GM12878 (cell line): ENCODE measurements at regions not wholly inside any gene's neighbourhood (a gene's known extent, or its start where the extent isn't known, plus 50 kb on each side); places are given as distances from the start of the nearest gene placed in this dataset.

Experiments
- ATAC-seq: fragments of 200-7000 bp; cut with Tn5 transposase; 3 replicates; pipeline ENCODE4 v1.9.1; 2020; ENCODE audit warnings: mild to moderate bottlenecking, moderate library complexity
- BruUV-seq: library from RNA; stranded (reverse); fragments of 400-500 nt; replicated peaks from 2 replicates; lab custom pipeline; 2021; lab: Mats Ljungman, UMichigan
- CTCF ChIA-PET: fragments of 300-600 bp; sonication (Branson Sonifier 250); formaldehyde crosslinking; extraction: SDS; loops from one replicate; lab custom pipeline; 2021; ENCODE audit warnings: inconsistent platforms; lab: Yijun Ruan, JAX
- POLR2A ChIA-PET: fragments of 350-600 bp; formaldehyde crosslinking; extraction: SDS; loops from one replicate; lab custom pipeline; 2021; ENCODE audit warnings: inconsistent platforms; lab: Charles Lee
- RAD21 ChIA-PET: fragments of 300-600 bp; sonication (Branson Sonifier 250); formaldehyde crosslinking; loops from one replicate; lab custom pipeline; 2023; ENCODE audit warnings: antibody characterized with exemption; ENCODE audit not compliant: unreplicated experiment; lab: Charles Lee
- SMC1A ChIA-PET: fragments of 300-600 bp; sonication (Branson Sonifier 250); formaldehyde crosslinking; loops from one replicate; lab custom pipeline; 2023; ENCODE audit not compliant: unreplicated experiment, uncharacterized antibody; lab: Charles Lee
- DNase-seq: peaks from one replicate; pipeline ENCODE4 v3.0.0-alpha.2; 2011; ENCODE audit warnings: low read depth, low spot score
- FAIRE-seq: peaks from 3 replicates; lab custom pipeline; 2011; peaks lifted over from hg19 to GRCh38; lab: Jason Lieb, UNC
- H2AFZ ChIP-seq: 2 replicates; pipeline ENCODE4 v1.6.0; 2011; ENCODE audit warnings: low read depth, low read length, control low read depth; ENCODE audit not compliant: control insufficient read depth
- H3K27ac ChIP-seq: 2 replicates; pipeline ENCODE4 v1.5.1; 2011; ENCODE audit warnings: control low read depth; ENCODE audit not compliant: control insufficient read depth, insufficient read depth
- H3K27me3 ChIP-seq, 2 experiments: replicated peaks in 1 of 2; 2 replicates each; pipeline versions ENCODE4 v1.6.0 to v1.6.1; 2011; ENCODE audit warnings: low read length in 1 of 2; ENCODE audit not compliant: control insufficient read depth in 2 of 2, insufficient read depth in 2 of 2
- H3K36me3 ChIP-seq, 2 experiments: 2 replicates each; pipeline ENCODE4 v1.5.1; 2011; ENCODE audit warnings: low read length in 1 of 2; ENCODE audit not compliant: control insufficient read depth in 2 of 2, insufficient read depth in 2 of 2
- H3K4me1 ChIP-seq: 2 replicates; pipeline ENCODE4 v1.6.1; 2011; ENCODE audit warnings: mild to moderate bottlenecking, low read length, moderate library complexity, mixed read lengths; ENCODE audit not compliant: control insufficient read depth, insufficient read depth
- H3K4me2 ChIP-seq: 2 replicates; pipeline ENCODE4 v1.6.0; 2011; ENCODE audit warnings: control low read depth; ENCODE audit not compliant: control insufficient read depth, insufficient read depth
- H3K4me3 ChIP-seq: fragments of 200-600 bp; sonication (generic); 2 replicates; pipeline ENCODE4 v1.5.1; 2016
- H3K79me2 ChIP-seq: 2 replicates; pipeline ENCODE4 v1.6.0; 2011; ENCODE audit warnings: low read length; ENCODE audit not compliant: control insufficient read depth, insufficient read depth
- H3K9ac ChIP-seq: 2 replicates; pipeline ENCODE4 v1.8.0; 2011; ENCODE audit warnings: low read length, control low read depth, mixed read lengths; ENCODE audit not compliant: control insufficient read depth, insufficient read depth
- H3K9me3 ChIP-seq: replicated peaks from 3 replicates; pipeline ENCODE4 v1.5.1; 2011; ENCODE audit warnings: mild to moderate bottlenecking, low read length; ENCODE audit not compliant: control insufficient read depth, insufficient read depth
- H4K20me1 ChIP-seq: 2 replicates; pipeline ENCODE4 v1.6.0; 2011; ENCODE audit not compliant: control insufficient read depth, insufficient read depth
- ASH2L ChIP-seq: fragments of 300-600, 200-600 bp; sonication (generic); IDR thresholded peaks from 2 replicates; pipeline ENCODE4 v1.6.1; 2017; ENCODE audit warnings: low read depth, mild to moderate bottlenecking, borderline replicate concordance
- FOXM1 ChIP-seq: IDR thresholded peaks from 2 replicates; pipeline ENCODE4 v1.6.1; 2012; ENCODE audit warnings: low read depth, mild to moderate bottlenecking, inconsistent platforms, low read length, moderate library complexity
- GABPA ChIP-seq: IDR thresholded peaks from 2 replicates; pipeline ENCODE4 v1.6.1; 2014; ENCODE audit warnings: antibody characterized with exemption, low read depth, mild to moderate bottlenecking, inconsistent platforms
- HDGF ChIP-seq: fragments of 450-650 bp; IDR thresholded peaks from 2 replicates; pipeline ENCODE4 v1.6.1; 2016; ENCODE audit warnings: antibody characterized with exemption
- MEF2A ChIP-seq: IDR thresholded peaks from 2 replicates; pipeline ENCODE4 v1.6.1; 2011; ENCODE audit warnings: low read depth, mild to moderate bottlenecking, low read length, moderate library complexity; ENCODE audit not compliant: insufficient read depth
- PAX5 ChIP-seq: IDR thresholded peaks from 2 replicates; pipeline ENCODE4 v1.6.1; 2011; ENCODE audit warnings: low read depth, low read length, borderline replicate concordance
- POU2F2 ChIP-seq: IDR thresholded peaks from 3 replicates; pipeline ENCODE4 v1.6.1; 2011; ENCODE audit warnings: low read depth, mild to moderate bottlenecking, low read length, borderline replicate concordance
- RAD51 ChIP-seq: fragments of 450-650 bp; IDR thresholded peaks from 2 replicates; pipeline ENCODE4 v1.6.1; 2016; ENCODE audit warnings: moderate library complexity, mild to moderate bottlenecking, inconsistent platforms
- RELA ChIP-seq: fragments of 450-650 bp; IDR thresholded peaks from 2 replicates; pipeline ENCODE4 v1.8.0; 2014; ENCODE audit warnings: borderline replicate concordance; ENCODE audit not compliant: partially characterized antibody
- RUNX3 ChIP-seq: IDR thresholded peaks from 2 replicates; pipeline ENCODE4 v1.6.1; 2012; ENCODE audit warnings: low read length, inconsistent platforms
- SIN3A ChIP-seq: IDR thresholded peaks from 2 replicates; pipeline ENCODE4 v1.6.1; 2012; ENCODE audit warnings: low read depth, low read length, improper control_type of control experiment
- SMARCA5 ChIP-seq: fragments of 450-650 bp; IDR thresholded peaks from 2 replicates; pipeline ENCODE4 v1.6.1; 2017; ENCODE audit warnings: mild to moderate bottlenecking
- ZZZ3 ChIP-seq: IDR thresholded peaks from 2 replicates; pipeline ENCODE4 v1.6.1; 2011; ENCODE audit warnings: low read depth; ENCODE audit not compliant: control insufficient read depth, insufficient read length
- WGBS: methylation state at CpG from one replicate; pipeline ENCODE4 v1.1.6; 2016; ENCODE audit warnings: low lambda C conversion rate; ENCODE audit not compliant: insufficient replicate concordance, insufficient coverage; ENCODE audit errors: missing lambda C conversion rate; 5-methylcytosine and 5-hydroxymethylcytosine counted together
- in situ Hi-C: fragments of 300-500 bp; cut with MboI; formaldehyde crosslinking; loops from 9 replicates; pipeline ENCODE4 v1.14.3; 2018; ENCODE audit warnings: mixed read lengths
- intact Hi-C: fragments of 100-400 bp; cut with micrococcal nuclease; formaldehyde crosslinking; loops from one replicate; pipeline ENCODE4 v1.14.2; 2022; ENCODE audit not compliant: unreplicated experiment
- TF ChIP-seq, protein P1 (sequence below), 3 experiments: IDR thresholded peaks in 2 of 3; conservative IDR thresholded peaks in 1 of 3; 2 replicates each; pipeline ENCODE4 v1.5.1; 2011; ENCODE audit warnings: low read depth in 3 of 3, low read length in 3 of 3, mild to moderate bottlenecking in 3 of 3, control low read depth in 2 of 3, moderate library complexity in 2 of 3, inconsistent platforms in 1 of 3, mixed read lengths in 1 of 3; ENCODE audit not compliant: control insufficient read depth in 2 of 3, insufficient read depth in 1 of 3; ENCODE audit errors: extremely low read depth in 1 of 3
- TF ChIP-seq, protein P2 (sequence below): fragments of 450-650 bp; IDR thresholded peaks from 2 replicates; pipeline ENCODE4 v1.6.1; 2016; ENCODE audit warnings: mild to moderate bottlenecking, moderate library complexity, borderline replicate concordance

DNA sequence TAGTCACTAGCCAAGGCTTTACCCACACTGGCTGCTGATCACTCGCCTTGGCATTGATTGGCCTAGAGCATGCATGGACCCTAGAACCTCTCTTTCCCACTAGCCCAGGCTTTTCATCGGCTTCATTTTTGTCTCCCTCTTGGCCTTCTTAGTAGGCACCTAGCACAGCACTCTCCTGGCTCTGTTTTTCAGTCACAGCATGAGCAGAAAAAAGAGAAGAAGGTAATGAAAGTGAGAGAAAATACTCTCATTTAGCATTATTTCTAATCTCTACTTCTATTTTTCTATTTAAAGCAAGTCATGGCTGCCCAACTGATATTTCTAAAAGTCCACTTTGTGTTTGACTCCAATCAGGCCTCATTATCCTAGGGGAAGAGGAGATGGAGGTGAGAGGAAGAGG, 267.2 kb downstream of the FBXO8 start:
- Histone ChIP-seq H3K27me3 (no peaks in the 10 kb centered on the region), H3K36me3 (no peaks in the 10 kb centered on the region), H3K79me2 (no peaks in the 10 kb centered on the region), H4K20me1 (no peaks in the 10 kb centered on the region), H3K4me2 (no peak overlapping the region), H3K27ac (no peak overlapping the region), H3K4me3 (no peak overlapping the region), H2AFZ (no peak overlapping the region), H3K9ac (no peak overlapping the region), H3K9me3 (no peaks in the 10 kb centered on the region), H3K4me1 (no peaks in the 10 kb centered on the region)
- RAD21 ChIA-PET, result no interaction called here
- TF ChIP-seq, protein P1, sequence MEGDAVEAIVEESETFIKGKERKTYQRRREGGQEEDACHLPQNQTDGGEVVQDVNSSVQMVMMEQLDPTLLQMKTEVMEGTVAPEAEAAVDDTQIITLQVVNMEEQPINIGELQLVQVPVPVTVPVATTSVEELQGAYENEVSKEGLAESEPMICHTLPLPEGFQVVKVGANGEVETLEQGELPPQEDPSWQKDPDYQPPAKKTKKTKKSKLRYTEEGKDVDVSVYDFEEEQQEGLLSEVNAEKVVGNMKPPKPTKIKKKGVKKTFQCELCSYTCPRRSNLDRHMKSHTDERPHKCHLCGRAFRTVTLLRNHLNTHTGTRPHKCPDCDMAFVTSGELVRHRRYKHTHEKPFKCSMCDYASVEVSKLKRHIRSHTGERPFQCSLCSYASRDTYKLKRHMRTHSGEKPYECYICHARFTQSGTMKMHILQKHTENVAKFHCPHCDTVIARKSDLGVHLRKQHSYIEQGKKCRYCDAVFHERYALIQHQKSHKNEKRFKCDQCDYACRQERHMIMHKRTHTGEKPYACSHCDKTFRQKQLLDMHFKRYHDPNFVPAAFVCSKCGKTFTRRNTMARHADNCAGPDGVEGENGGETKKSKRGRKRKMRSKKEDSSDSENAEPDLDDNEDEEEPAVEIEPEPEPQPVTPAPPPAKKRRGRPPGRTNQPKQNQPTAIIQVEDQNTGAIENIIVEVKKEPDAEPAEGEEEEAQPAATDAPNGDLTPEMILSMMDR (IDR thresholded peaks at IDR 0.05 in 2 of 3, conservative IDR thresholded peaks at IDR 0.05 in 1 of 3; ENCODE audit: control insufficient read depth in 2 of 3, extremely low read depth in 1 of 3, insufficient read depth in 1 of 3, low read depth in 3 of 3, low read length in 3 of 3), result no peak
- TF ChIP-seq SMARCA5 (no peak), ZZZ3 (no peak), RAD51 (no peak), FOXM1 (no peak)
- DNase-seq (no peak), ATAC-seq (no peak), FAIRE-seq (no peak)
- POLR2A ChIA-PET, result no interaction called here
- in situ Hi-C loops (no loop called here), intact Hi-C loops (no loop called here)
- WGBS, result 44% methylated on average over 2 of the region's 2 CpGs
- BruUV-seq, result no TSS peak
- SMC1A ChIA-PET, result no interaction called here
- CTCF ChIA-PET, result no interaction called here

DNA sequence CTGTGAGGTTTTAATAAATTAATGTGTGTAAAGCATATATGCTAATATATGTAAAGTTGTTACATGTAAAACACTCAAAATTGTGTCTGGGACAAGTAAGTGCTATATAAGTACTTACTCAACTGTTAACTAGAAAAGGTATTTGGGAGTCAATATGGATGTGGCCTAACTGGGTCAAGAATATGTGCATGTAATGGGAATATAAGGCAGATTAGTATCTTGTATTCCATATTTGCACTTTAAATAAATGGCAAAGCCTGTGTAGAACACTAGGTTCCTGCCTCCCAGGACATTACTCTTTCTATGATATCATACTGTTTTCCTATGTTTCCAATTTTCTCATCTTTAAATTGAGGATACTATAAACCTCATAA, 270.6 kb downstream of the FBXO8 start:
- Histone ChIP-seq H3K27ac (no peak overlapping the region), H3K27me3 (no peaks in the 10 kb centered on the region), H3K36me3 (no peaks in the 10 kb centered on the region), H4K20me1 (no peaks in the 10 kb centered on the region), H3K9ac (no peak overlapping the region), H3K4me1 (no peaks in the 10 kb centered on the region), H3K4me2 (no peak overlapping the region), H3K9me3 (no peaks in the 10 kb centered on the region), H3K79me2 (no peaks in the 10 kb centered on the region), H3K4me3 (no peak overlapping the region), H2AFZ (no peak overlapping the region)
- ChIA-PET POLR2A (no interaction called here), SMC1A (no interaction called here), RAD21 (no interaction called here), CTCF (no interaction called here)
- in situ Hi-C loops, result no loop called here
- FAIRE-seq (no peak), DNase-seq (no peak), ATAC-seq (no peak)
- BruUV-seq, result no TSS peak
- intact Hi-C loops, result no loop called here
- TF ChIP-seq ASH2L, result no peak
- no peak for TF ChIP-seq RELA
- TF ChIP-seq POU2F2, result no peak
- TF ChIP-seq GABPA, result no peak
- TF ChIP-seq, protein P2, sequence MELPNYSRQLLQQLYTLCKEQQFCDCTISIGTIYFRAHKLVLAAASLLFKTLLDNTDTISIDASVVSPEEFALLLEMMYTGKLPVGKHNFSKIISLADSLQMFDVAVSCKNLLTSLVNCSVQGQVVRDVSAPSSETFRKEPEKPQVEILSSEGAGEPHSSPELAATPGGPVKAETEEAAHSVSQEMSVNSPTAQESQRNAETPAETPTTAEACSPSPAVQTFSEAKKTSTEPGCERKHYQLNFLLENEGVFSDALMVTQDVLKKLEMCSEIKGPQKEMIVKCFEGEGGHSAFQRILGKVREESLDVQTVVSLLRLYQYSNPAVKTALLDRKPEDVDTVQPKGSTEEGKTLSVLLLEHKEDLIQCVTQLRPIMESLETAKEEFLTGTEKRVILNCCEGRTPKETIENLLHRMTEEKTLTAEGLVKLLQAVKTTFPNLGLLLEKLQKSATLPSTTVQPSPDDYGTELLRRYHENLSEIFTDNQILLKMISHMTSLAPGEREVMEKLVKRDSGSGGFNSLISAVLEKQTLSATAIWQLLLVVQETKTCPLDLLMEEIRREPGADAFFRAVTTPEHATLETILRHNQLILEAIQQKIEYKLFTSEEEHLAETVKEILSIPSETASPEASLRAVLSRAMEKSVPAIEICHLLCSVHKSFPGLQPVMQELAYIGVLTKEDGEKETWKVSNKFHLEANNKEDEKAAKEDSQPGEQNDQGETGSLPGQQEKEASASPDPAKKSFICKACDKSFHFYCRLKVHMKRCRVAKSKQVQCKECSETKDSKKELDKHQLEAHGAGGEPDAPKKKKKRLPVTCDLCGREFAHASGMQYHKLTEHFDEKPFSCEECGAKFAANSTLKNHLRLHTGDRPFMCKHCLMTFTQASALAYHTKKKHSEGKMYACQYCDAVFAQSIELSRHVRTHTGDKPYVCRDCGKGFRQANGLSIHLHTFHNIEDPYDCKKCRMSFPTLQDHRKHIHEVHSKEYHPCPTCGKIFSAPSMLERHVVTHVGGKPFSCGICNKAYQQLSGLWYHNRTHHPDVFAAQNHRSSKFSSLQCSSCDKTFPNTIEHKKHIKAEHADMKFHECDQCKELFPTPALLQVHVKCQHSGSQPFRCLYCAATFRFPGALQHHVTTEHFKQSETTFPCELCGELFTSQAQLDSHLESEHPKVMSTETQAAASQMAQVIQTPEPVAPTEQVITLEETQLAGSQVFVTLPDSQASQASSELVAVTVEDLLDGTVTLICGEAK, result no peak
- no peak for TF ChIP-seq MEF2A
- no peak for TF ChIP-seq HDGF
- no peak for TF ChIP-seq RUNX3
- TF ChIP-seq SIN3A, result no peak
- TF ChIP-seq PAX5, result no peak
